ENCODE measurements at regions not wholly inside any gene's neighbourhood (a gene's known extent, or its start where the extent isn't known, plus 50 kb on each side); places are given as distances from the start of the nearest gene placed in this dataset.

DNA sequence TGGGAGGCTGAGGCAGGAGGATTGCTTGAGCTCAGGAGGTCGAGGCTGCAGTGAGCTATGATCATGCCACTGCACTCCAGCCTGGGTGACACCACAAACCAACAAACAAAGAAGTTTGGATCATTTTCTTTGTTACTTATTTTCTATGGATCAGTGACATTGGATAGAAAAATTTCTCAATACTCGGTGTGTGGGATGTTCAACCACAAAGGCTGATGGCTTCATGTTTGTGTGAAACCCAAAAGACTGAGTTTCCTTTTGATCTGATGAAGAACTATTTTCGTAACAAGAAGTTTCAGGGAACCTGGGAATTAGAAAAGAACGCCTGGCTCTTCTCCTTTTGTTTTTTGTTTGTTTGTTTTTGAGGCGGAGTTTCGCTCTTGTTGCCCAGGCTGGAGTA, 104.0 kb downstream of the HOXA1 start:
- Mint-ChIP-seq H3K9me3 (no peaks in the 10 kb centered on the region), H3K4me3 (no peak overlapping the region), H3K27me3 (peaks cover 4% of the 10 kb centered on the region), H3K4me1 (ENCODE audit: low read depth) (no peaks in the 10 kb centered on the region), H3K36me3 (ENCODE audit: low read depth) (no peaks in the 10 kb centered on the region), H3K27ac (no peak overlapping the region)
- TF ChIP-seq, protein P1, sequence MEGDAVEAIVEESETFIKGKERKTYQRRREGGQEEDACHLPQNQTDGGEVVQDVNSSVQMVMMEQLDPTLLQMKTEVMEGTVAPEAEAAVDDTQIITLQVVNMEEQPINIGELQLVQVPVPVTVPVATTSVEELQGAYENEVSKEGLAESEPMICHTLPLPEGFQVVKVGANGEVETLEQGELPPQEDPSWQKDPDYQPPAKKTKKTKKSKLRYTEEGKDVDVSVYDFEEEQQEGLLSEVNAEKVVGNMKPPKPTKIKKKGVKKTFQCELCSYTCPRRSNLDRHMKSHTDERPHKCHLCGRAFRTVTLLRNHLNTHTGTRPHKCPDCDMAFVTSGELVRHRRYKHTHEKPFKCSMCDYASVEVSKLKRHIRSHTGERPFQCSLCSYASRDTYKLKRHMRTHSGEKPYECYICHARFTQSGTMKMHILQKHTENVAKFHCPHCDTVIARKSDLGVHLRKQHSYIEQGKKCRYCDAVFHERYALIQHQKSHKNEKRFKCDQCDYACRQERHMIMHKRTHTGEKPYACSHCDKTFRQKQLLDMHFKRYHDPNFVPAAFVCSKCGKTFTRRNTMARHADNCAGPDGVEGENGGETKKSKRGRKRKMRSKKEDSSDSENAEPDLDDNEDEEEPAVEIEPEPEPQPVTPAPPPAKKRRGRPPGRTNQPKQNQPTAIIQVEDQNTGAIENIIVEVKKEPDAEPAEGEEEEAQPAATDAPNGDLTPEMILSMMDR (IDR thresholded peaks at IDR 0.05), result no peak
- POLR2A ChIA-PET, result interaction anchor here (0.6 kb wide), 1 partner anchor 302 kb away, joined by 3 read pairs; no protein-coding TSS in a partner anchor
- CTCF ChIA-PET, result interaction anchor here (0.9 kb wide), 1 partner anchor 35 kb away, joined by 3 read pairs; no protein-coding TSS in a partner anchor
- ATAC-seq (no peak), DNase-seq (no peak)
- intact Hi-C loops (cut with micrococcal nuclease), result no loop called here

GRCh38 chr7:26989897-26990670, 105.7 kb downstream of the HOXA1 start:
- no peaks in the 10 kb centered on the region for H3K4me1 Mint-ChIP-seq (ENCODE audit: low read depth)
- intact Hi-C loops (cut with micrococcal nuclease), result no loop called here
- peaks cover 4% of the 10 kb centered on the region for H3K27me3 Mint-ChIP-seq
- DNase-seq (no peak), ATAC-seq (no peak)
- POLR2A ChIA-PET, result no interaction called here
- TF ChIP-seq, protein P1 (IDR thresholded peaks at IDR 0.05), result no peak
- no peak overlapping the region for H3K27ac Mint-ChIP-seq
- no peaks in the 10 kb centered on the region for H3K9me3 Mint-ChIP-seq
- no peaks in the 10 kb centered on the region for H3K36me3 Mint-ChIP-seq (ENCODE audit: low read depth)
- CTCF ChIA-PET, result no interaction called here
- H3K4me3 Mint-ChIP-seq, result no peak overlapping the region

DNA sequence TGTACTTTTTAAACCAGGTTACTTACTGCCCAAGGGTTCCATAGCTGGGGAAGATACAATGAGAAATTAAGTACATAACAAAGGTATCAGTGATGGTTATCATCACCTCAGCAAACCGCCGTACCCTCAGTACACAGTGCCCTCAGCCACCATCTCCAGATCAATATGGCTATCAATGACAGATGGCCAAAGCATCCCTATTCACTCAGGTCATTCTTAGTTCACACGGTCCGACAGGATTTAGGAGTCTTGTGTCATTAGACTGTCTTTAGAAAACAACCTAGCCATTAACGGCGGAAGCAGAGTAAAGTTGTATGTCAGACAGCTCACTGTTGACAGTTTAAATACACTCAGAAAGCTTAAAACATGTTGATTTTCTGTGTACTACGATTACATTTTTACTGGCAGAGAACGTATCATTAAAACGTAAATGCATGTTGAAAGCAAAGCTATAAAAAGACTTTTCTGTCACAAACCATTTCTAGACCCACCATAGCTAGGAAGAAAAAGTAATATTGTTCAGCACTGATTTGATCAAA, 106.9 kb downstream of the HOXA1 start:
- no peak overlapping the region for H3K27ac Mint-ChIP-seq
- DNase-seq (no peak), ATAC-seq (no peak)
- H3K36me3 Mint-ChIP-seq (ENCODE audit: low read depth), result no peaks in the 10 kb centered on the region
- TF ChIP-seq, protein P1 (IDR thresholded peaks at IDR 0.05), result no peak
- CTCF ChIA-PET, result no interaction called here
- H3K27me3 Mint-ChIP-seq, result peaks cover 7% of the 10 kb centered on the region
- H3K9me3 Mint-ChIP-seq, result no peaks in the 10 kb centered on the region
- no peaks in the 10 kb centered on the region for H3K4me1 Mint-ChIP-seq (ENCODE audit: low read depth)
- POLR2A ChIA-PET, result no interaction called here
- no peak overlapping the region for H3K4me3 Mint-ChIP-seq
- intact Hi-C loops (cut with micrococcal nuclease), result no loop called here

DNA sequence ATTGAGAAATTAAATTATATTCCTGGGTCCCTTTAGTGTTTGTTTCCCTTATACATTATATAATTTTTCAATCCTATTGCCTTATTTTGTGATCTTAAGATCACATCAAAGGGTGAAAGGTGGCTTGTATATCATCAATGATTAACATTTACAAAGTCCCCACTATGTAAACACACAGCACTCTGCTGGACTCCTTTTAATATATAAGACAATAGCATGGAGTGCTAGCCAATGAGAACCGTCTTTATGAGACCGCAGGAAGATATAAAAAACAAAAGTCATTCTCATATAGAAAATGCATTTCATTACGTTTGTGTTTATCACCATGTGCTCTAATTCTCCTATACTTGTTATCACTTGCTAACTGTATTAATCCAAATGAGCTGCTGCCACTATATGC, 108.5 kb downstream of the HOXA1 start:
- ATAC-seq, result no peak
- CTCF ChIA-PET, result no interaction called here
- POLR2A ChIA-PET, result no interaction called here
- H3K27me3 Mint-ChIP-seq, result peaks cover 11% of the 10 kb centered on the region
- no peak overlapping the region for H3K4me3 Mint-ChIP-seq
- H3K36me3 Mint-ChIP-seq (ENCODE audit: low read depth), result no peaks in the 10 kb centered on the region
- H3K27ac Mint-ChIP-seq, result no peak overlapping the region
- TF ChIP-seq, protein P1 (IDR thresholded peaks at IDR 0.05), result no peak
- no peaks in the 10 kb centered on the region for H3K4me1 Mint-ChIP-seq (ENCODE audit: low read depth)
- DNase-seq, result no peak
- intact Hi-C loops (cut with micrococcal nuclease), result no loop called here
- no peaks in the 10 kb centered on the region for H3K9me3 Mint-ChIP-seq

DNA sequence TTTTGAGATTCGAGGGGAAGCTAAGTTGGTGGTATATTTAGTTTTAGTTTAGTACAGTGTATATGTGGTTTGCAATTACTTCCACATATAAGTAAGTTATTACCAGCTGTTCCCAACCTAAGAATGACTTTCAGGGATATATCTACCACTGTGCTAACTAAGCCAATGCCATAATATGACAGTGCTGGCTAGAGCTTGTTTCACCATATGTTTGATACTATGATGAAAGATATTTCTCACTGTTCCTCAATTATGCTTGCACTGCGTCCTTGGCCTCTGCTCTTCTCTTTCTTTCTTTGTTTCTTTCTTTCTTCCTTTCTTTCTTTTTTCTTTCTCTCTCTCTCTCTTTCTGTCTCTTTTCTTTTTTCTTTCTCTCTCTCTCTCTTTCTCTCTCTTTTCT, 113.8 kb upstream of the SKAP2 start:
- POLR2A ChIA-PET, result interaction anchor here (0.6 kb wide), 1 partner anchor 106 kb away, joined by 3 read pairs; no protein-coding TSS in a partner anchor
- ATAC-seq (no peak), DNase-seq (no peak)
- Mint-ChIP-seq H3K36me3 (ENCODE audit: low read depth) (no peaks in the 10 kb centered on the region), H3K27me3 (peaks cover 6% of the 10 kb centered on the region), H3K27ac (no peak overlapping the region), H3K4me3 (no peak overlapping the region), H3K4me1 (ENCODE audit: low read depth) (no peaks in the 10 kb centered on the region), H3K9me3 (no peaks in the 10 kb centered on the region)
- TF ChIP-seq, protein P1 (IDR thresholded peaks at IDR 0.05), result no peak
- CTCF ChIA-PET, result no interaction called here
- intact Hi-C loops (cut with micrococcal nuclease), result no loop called here

All from activated CD8-positive, alpha-beta T cell treated with anti-CD3 and anti-CD28 coated beads for 36 hours (primary cell).